Activated CD8-positive, alpha-beta memory T cell treated with anti-CD3 and anti-CD28 coated beads for 36 hours (primary cell): ENCODE measurements at regions not wholly inside any gene's neighbourhood (a gene's known extent, or its start where the extent isn't known, plus 50 kb on each side); places are given as distances from the start of the nearest gene placed in this dataset.

Experiments
- CTCF ChIA-PET: fragments of 350-600 bp; sonication (Branson Sonifier 250); formaldehyde crosslinking; loops from one replicate; lab custom pipeline; 2021; ENCODE audit warnings: antibody characterized with exemption; lab: Charles Lee
- POLR2A ChIA-PET: fragments of 350-600 bp; sonication (Branson Sonifier 250); formaldehyde crosslinking; loops from one replicate; lab custom pipeline; 2021; ENCODE audit warnings: antibody characterized with exemption; lab: Charles Lee

DNA sequence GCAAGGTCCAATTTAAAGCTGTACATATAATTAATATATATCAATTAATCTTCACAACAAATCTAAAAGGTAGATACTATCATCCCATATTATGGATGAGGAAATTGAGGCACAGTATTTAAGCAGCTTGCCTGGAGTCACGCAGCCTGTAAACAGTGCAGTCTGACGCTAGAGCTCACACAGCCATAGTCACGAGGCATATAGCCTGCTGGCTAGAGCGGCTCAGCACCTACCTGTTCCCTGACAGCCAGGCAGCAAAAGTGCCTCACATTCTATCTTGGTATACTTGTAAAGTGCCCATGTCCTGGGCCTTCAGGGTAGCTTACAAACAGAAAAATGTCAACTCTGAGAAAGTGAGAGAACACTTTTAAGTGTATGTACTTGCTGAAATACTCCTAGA, 222.6 kb upstream of the NEIL3 start:
- POLR2A ChIA-PET, result no interaction called here
- CTCF ChIA-PET, result no interaction called here

DNA sequence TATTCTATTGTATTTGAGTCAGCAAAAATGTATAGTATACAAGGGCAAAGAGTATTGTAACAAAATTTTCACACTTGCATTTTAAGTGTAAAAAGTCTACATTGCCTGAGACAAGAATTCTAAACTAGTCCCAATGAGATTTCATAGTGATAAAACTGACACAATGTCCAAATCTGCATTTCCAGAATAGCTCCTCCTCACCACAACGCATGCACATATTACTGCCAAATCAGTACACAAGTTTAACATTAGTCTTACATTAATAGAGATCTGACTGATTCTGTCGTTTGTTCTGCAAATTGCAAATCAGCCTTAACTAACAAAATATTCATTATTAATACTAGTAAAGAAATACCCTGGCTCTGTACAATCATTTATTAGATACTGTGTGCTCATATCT, 222.2 kb upstream of the NEIL3 start:
- ChIA-PET CTCF (no interaction called here), POLR2A (no interaction called here)

DNA sequence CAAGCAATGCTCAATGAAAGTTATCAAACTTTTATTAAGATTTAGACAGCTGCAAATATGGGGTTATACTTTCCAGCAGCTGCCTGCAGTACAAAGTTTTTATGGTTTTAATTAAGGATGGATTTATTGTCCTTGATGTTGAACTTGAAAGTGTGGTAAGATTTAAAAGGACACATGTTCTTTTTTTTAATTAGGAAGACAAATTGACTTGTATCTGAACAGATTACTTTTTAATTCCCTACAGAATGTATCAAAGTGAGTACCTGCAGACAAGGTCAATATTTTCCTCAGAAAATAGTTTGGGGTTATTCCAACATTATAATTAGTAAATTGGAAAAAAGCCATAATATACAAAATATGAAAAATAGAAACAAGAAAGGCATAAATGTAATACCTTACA, 218.2 kb upstream of the NEIL3 start:
- ChIA-PET POLR2A (no interaction called here), CTCF (no interaction called here)

DNA sequence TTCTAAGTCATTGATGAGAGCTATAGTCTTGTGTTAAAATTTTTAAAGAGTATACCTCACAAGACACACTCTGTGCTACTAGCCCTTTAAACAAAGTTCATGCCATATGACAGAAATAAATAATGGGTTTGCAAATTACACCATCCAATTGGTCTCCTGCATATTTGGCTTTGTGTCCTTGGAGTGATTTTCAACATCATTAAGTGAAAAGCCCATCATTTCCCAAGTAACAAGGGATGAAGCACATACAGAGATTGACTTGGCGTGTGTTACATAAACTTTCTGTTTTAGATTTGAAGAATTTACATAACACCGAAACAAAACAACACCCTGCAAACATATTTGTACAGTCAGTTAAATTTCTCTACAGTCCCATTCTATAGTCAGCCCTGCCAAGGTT, 216.9 kb upstream of the NEIL3 start:
- POLR2A ChIA-PET, result no interaction called here
- CTCF ChIA-PET, result no interaction called here

DNA sequence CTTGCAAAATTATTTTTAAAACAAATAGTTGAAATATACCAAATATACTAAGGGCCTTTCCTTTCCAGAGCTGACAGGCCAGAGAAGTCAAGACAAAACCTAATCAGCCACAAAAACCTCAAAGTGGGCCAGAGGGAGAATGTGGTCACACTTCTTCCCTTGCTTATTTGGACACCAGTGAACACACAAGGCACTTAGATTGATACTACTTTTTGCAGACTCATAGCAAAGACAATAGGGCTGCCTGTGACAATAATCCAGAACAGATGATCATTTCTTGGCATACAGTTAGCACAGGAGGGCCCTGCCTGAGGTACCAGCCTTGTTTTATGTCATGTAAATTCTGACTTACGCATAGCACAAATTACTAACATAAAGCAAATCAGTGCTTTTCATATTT, 215.7 kb upstream of the NEIL3 start:
- POLR2A ChIA-PET, result no interaction called here
- CTCF ChIA-PET, result no interaction called here

DNA sequence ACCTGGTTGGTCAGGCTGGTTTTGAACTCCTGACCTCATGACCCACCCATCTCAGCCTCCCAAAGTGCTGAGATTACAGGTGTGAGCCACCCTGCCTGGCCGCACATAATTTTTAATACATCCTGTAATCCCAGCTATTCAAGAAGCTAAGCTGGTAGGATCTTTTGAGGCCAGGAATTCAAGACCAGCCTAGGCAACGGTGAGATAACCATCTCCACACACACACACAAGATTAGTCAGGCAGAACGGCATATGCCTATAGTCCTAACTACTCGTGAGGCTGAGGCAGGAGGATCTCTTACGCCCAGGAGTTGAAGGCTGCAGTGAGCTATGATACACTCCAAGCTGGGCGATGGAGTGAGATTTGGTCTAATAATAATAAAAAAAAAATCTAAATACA, 212.4 kb upstream of the NEIL3 start:
- CTCF ChIA-PET, result no interaction called here

DNA sequence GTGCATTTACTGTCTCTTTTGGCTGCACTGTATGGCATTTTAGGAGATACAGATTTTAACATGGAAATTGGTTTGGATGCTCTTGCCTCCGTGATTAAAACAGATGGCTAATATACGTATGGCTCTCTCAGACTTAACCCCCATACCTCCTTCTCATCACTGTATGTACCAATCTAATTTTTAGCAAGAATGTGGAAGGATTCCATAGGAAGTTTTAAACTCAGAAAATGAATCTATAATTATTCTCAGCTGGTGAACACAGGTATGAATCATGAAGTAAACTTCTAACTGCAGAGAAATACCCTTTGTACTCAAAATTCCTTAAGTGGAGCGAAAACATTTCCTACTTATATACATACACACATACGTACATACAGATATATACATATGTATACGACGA, 210.5 kb upstream of the NEIL3 start:
- ChIA-PET CTCF (no interaction called here), POLR2A (no interaction called here)

More for the DNA sequence above, 212.4 kb upstream of the NEIL3 start:
- POLR2A ChIA-PET, result no interaction called here

DNA sequence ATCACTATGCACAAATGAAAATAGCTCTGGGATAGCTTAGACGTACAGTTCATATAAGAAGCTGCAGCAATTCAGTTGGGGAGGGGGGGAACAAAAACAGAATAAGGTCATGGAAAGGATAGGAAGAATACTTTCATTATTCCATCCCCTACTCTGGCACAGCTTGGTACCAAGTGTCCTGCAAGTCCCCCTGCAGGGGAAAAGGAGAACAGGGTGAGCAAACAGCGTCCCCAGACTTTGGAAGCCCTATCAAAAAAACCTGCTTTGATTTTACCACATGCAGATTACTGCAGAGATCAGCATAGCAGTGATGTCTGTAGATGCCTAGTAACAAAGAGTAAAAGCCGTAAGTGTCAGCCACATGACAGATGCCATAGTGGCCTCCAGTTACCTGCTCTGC, 209.4 kb upstream of the NEIL3 start:
- CTCF ChIA-PET, result no interaction called here

DNA sequence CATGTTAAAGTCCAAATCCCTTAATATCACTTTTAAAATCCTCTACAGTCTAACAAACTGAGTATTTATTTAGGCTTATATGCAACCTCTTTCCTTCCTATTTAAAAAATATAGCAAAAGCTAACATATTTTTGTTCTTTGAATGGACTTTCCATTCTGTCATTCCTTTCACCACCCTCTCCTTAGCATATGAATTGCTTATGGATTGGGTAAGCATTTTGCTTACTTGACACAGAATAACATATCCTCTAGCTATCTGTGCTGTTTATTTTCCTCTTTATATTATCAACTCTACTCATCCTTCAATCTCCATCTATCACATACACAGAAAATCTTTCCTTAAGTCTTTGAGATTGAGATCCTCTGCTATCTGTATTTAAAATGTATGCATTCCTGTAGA, 206.1 kb upstream of the NEIL3 start:
- POLR2A ChIA-PET, result no interaction called here
- CTCF ChIA-PET, result no interaction called here

More for the DNA sequence above, 209.4 kb upstream of the NEIL3 start:
- POLR2A ChIA-PET, result no interaction called here

DNA sequence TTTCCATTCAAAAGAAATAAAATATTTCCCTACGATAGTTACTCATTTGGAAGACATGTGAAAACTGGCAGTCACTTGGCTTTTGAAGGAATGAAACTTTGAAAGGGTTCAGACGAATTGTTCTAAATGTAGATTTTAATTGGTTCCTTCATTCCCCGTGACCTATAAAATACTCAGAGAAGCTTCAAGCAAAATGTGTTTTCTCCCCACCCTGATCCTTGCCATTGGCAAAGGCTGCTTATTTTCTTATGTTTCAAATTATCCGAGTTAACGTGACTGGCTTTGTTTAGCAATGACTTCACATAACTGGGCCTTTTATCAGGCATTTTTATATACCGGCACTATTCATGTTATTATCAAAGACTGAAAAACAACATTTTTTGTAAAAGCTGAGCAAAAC, 204.1 kb upstream of the NEIL3 start:
- ChIA-PET CTCF (no interaction called here), POLR2A (no interaction called here)

DNA sequence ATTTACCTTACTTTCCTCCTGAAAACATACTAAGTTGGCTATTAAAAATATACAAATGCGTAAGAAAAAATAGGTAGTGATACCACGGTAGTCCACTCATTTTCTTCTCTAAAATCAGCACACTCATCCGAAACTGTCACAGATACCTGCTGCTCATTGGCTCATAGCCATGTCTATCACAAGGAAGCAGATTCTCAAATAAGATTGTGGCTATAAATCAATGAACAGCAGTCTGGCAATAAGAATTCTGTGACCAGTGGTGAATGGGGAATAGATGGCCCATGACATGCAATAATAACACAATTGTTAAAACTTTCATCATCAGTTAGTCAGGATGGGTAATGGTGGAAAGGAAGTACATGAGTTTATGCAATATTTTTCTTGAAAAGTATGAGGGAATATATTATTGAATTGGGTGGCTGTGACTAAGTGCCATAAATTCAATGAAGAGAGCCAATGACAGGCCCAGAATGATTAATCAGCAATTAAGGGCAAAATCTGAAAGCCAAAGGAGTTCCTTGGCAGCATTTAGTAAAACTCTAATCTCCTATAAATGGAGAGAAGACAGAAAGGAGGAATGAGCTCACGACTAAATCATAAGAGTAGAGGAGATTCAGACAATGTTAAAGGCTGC, 202.3 kb upstream of the NEIL3 start:
- ChIA-PET POLR2A (no interaction called here), CTCF (no interaction called here)

DNA sequence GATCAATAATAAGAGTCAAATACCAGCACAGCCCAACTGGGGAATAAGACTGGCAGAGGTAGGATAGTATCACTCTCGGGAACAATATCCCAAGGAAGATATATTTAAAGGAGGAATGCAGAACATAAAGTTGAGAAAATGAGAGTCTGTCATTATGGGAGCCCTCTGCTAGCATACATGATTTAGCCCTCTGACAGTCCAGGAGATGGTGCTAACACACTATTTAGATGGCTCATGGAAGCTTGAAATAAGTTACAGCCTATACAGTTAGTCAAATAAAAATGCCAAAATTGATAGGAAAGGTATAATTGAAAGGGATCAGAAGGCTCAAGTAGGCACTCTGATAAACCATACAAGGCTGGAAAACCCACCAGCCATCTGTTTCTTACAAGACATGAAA, 201.0 kb upstream of the NEIL3 start:
- ChIA-PET POLR2A (no interaction called here), CTCF (no interaction called here)

DNA sequence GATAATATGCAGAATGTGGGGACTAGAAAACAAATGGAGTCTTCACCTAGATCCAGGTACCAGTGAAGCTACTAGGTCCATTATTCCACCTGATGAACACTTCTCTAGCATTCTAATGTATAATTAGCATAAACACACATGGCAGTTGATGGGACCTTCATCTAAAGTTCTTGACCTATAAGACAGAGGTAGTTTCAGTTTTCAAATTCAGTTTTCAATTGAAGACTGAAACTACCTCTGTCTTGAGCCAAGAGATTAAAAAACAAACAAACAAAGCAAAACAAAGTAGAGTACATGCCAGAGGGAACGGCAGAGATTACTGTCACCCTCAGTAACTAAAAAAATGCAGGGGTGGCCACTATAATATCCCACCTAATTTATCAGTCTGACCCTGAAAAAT, 199.9 kb upstream of the NEIL3 start:
- ChIA-PET CTCF (no interaction called here), POLR2A (no interaction called here)

DNA sequence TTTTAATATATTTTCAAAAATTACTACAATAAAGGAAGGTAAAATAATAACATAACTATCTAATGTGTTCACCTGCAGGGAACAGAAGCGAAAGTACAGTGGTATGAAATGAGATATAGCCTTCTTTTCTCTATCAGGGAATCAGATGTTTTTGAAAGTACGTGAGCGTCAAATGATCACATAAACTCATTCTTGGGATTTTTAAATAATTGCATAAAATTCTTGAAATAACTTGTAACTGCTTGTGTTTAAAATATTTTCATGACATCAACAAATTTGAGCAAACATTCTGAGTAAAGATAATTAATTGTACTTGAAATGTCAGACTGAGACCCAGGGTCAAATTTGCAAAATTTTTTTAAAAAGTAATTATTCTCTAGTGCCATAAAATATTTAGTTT, 193.5 kb upstream of the NEIL3 start:
- POLR2A ChIA-PET, result no interaction called here
- CTCF ChIA-PET, result no interaction called here

DNA sequence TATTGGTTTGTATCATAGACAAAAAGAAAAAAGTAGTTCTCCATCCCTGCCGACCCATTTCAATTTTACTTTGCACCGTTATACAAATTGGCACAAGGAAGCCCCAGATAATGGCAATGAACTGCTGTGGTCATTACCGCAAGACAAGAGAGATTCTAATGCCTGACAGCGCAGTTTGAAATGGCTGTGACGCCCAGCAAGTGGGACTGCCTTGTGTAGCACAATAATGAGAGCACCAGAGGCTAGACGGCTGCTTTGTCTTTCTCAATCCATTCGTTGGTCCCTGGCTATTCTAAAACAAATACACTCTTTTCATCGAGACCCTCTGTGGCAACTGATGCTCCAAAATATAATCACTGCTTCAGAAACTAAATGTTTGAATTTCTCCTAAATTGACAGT, 192.4 kb upstream of the NEIL3 start:
- ChIA-PET CTCF (no interaction called here), POLR2A (no interaction called here)

DNA sequence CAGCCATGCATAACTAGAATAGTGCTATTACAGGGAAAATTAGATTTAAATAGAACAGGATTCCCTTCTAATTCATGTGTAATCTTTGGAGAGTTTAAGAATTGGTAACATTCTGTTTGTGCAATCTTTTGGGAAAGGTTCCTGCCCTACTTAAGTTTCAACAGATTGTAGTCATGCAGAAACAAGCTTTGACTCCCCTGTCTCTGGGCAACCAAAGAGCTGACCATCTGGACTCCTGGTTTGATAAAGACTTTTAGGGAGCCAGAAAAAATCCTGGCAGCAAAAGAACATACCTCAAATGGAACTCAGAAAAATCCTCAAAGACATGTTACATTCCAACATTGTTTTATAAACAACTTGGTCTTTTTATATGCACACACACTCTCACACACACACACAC, 191.1 kb upstream of the NEIL3 start:
- ChIA-PET POLR2A (no interaction called here), CTCF (no interaction called here)

DNA sequence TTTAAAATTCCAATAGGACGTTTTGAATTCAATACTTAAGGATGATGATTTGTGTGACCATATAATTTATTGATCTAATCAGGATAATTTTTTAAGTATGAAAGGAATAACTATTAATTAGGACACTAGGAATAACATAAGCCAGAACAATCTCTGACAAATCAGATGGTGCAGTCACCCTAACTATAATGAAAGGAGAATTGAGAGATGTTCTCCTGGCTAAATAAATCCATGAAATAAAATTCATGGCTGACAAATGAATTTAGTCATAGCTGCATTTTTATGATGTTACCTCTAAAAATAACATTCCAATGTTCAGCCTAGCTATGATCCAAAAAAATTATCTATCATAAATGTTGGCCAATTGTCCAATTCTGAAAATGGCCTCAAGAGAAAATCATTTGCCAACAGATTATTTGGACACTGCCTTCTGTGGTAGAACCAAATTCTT, 190.6 kb upstream of the NEIL3 start:
- ChIA-PET POLR2A (no interaction called here), CTCF (no interaction called here)

DNA sequence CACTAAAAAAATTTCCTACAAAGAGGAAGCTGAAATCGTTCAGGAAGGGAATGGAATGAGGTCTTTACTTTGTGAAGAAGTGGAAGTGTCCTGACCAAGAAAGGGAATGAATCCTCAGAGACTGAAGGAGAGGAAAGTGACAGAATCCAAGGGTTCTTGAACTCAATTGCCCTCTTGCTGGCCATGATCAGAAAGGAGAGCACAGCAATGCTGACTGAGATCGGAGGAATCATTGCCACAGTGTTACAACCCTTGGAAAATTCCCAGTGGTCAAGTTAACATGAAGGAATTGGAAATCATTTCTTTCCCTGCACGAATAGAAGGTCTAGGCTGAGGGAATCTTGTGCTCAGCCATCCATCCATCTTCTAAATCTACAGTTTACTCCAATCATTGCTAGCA, 190.0 kb upstream of the NEIL3 start:
- ChIA-PET CTCF (no interaction called here), POLR2A (no interaction called here)

DNA sequence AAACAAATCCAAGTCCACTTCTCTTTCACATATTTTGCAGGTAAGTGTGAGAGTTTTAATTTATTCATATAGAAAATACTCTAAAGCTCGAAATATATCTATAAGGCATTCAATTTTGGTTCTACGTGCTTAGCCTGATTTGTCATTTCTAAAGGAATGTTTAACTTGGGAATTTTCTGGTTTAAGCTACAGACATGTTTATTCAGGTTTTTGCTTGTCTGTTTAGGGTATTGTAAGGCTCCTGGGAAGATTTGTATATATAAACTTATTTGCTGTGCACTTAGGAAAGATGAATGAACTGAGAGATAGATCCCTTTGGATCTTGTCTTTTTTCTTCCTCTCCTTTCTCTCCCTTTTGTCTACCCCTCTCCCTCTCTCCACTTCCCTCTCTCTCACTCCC, 185.9 kb upstream of the NEIL3 start:
- POLR2A ChIA-PET, result no interaction called here

DNA sequence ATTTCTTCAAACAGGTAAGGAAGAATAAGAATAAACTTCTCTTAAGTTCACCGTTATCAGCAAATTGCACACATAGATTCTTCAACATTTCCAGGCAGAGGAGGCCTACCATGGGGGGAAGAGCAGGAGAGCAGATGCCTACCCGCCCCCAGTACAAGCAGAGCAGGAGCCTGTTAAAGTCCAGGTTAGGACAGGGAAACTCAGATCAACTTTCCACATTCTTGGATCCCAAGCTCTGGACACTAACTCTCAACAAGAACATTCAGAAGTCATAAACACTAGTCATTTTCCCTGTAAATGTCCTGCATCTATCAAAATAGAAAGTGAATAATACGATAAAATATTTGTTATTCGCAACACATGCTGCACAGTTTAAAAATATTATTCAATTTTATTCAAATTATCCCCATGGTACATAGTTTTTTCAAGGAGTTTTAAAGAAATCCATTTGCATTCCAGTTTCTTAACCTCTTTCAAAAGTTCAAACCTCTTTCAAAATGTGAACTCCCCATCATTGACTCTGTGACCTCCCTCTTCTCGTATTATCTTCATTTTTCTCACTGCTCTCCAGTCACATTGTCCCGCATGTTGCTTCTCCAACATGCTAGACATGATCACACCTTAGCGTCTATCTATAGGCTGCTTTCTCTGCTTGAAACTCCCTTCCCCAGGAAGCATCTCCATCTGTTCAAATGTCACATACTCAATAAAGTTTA, 185.2 kb upstream of the NEIL3 start:
- CTCF ChIA-PET, result no interaction called here
- POLR2A ChIA-PET, result no interaction called here

More for the DNA sequence above, 185.9 kb upstream of the NEIL3 start:
- CTCF ChIA-PET, result no interaction called here

DNA sequence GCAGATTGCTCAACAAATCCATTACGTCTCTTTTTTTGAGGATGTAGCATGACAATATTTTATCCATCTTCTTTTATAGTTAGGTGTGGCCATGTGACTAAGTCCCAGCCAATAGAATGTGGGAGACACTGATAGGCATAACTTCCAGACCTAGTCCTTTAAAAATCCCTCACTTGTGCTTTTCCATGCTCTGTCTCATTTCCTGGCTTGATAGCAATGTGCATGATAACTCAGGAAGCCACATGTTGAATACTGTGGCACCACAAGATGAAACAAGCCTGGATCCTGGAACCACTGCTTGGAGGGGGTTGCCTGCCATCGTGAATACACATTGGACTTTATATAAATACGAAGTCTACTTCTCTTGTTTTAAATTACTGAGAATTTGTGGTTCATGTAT, 184.0 kb upstream of the NEIL3 start:
- POLR2A ChIA-PET, result no interaction called here

DNA sequence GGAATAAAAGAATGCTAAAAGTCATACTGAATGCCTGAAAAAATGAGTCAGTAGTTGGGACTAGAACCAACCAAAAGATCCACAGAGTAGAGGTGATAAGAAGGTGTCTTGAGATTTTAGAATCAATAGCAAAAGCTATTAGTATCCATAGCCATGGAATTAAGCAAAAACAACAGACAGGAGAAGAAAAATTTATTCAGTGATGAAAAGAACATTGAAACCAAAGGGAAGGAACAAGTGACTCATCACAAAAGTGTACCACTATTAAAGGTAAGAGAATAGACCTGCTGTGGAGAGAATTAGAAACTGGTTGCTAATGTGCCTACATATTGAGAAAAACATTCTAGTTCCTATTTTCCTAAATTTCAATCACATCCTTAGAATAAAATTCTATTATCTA, 182.0 kb upstream of the NEIL3 start:
- CTCF ChIA-PET, result no interaction called here
- POLR2A ChIA-PET, result no interaction called here

More for the DNA sequence above, 184.0 kb upstream of the NEIL3 start:
- CTCF ChIA-PET, result no interaction called here
